Trophoblast cell (in vitro differentiated cells and primary cell): ENCODE measurements at regions not wholly inside any gene's neighbourhood (a gene's known extent, or its start where the extent isn't known, plus 50 kb on each side); places are given as distances from the start of the nearest gene placed in this dataset.

Experiments
- DNase-seq, 2 donors: peaks; one replicate each; pipeline ENCODE4 v3.0.0-alpha.2; 2016
- H2AFZ ChIP-seq: 2 replicates; pipeline ENCODE4 v1.6.1; 2013; ENCODE audit warnings: low read length, moderate library complexity, mild to moderate bottlenecking; ENCODE audit not compliant: insufficient read depth, poor library complexity
- H2AK5ac ChIP-seq: 2 replicates; pipeline ENCODE4 v1.6.1; 2013; ENCODE audit warnings: mild to moderate bottlenecking, low read length
- H2BK120ac ChIP-seq: 2 replicates; pipeline ENCODE4 v1.6.1; 2013; ENCODE audit warnings: low read length, mild to moderate bottlenecking, moderate library complexity; ENCODE audit not compliant: insufficient read depth, poor library complexity
- H2BK12ac ChIP-seq: 2 replicates; pipeline ENCODE4 v1.6.1; 2013; ENCODE audit warnings: mild to moderate bottlenecking, low read length, moderate library complexity
- H2BK5ac ChIP-seq: 2 replicates; pipeline ENCODE4 v1.6.1; 2013; ENCODE audit warnings: low read length, low read depth, moderate library complexity, mild to moderate bottlenecking; ENCODE audit not compliant: poor library complexity
- H3K14ac ChIP-seq: 2 replicates; pipeline ENCODE4 v1.6.1; 2013; ENCODE audit warnings: mild to moderate bottlenecking, low read length
- H3K18ac ChIP-seq: 2 replicates; pipeline ENCODE4 v1.6.1; 2013; ENCODE audit warnings: mild to moderate bottlenecking, low read length
- H3K23ac ChIP-seq: 2 replicates; pipeline ENCODE4 v1.6.1; 2013; ENCODE audit warnings: low read length
- H3K27ac ChIP-seq: 2 replicates; pipeline ENCODE4 v1.5.1; 2013; ENCODE audit warnings: low read depth, mild to moderate bottlenecking, inconsistent platforms, low read length, moderate library complexity
- H3K27me3 ChIP-seq: 2 replicates; pipeline ENCODE4 v1.6.1; 2013; ENCODE audit warnings: inconsistent platforms, mild to moderate bottlenecking, low read length, moderate library complexity; ENCODE audit not compliant: insufficient read depth
- H3K36me3 ChIP-seq, 2 experiments: 1 replicate in 1 of 2; 2 replicates in 1 of 2; pipeline ENCODE4 v1.6.1; 2013; ENCODE audit warnings: low read length in 2 of 2, mild to moderate bottlenecking in 2 of 2, moderate library complexity in 1 of 2; ENCODE audit not compliant: insufficient read depth in 2 of 2, control insufficient read depth in 1 of 2
- H3K4ac ChIP-seq: 2 replicates; pipeline ENCODE4 v1.6.1; 2013; ENCODE audit warnings: low read depth, mild to moderate bottlenecking, low read length, moderate library complexity
- H3K4me1 ChIP-seq, 2 experiments: 1 replicate in 1 of 2; 2 replicates in 1 of 2; pipeline ENCODE4 v1.6.1; 2013; ENCODE audit warnings: low read length in 2 of 2, mild to moderate bottlenecking in 2 of 2, moderate library complexity in 1 of 2; ENCODE audit not compliant: insufficient read depth in 2 of 2, control insufficient read depth in 1 of 2
- H3K4me2 ChIP-seq: 2 replicates; pipeline ENCODE4 v1.6.1; 2013; ENCODE audit warnings: inconsistent platforms, mild to moderate bottlenecking, low read length, moderate library complexity
- H3K4me3 ChIP-seq: 2 replicates; pipeline ENCODE4 v1.5.1; 2013; ENCODE audit warnings: mild to moderate bottlenecking, low read depth, low read length, inconsistent platforms
- H3K79me1 ChIP-seq: one replicate; pipeline ENCODE4 v1.6.1; 2013; ENCODE audit warnings: low read length
- H3K79me2 ChIP-seq: 2 replicates; pipeline ENCODE4 v1.6.1; 2013; ENCODE audit warnings: low read length, mild to moderate bottlenecking; ENCODE audit not compliant: control insufficient read depth, insufficient read depth, poor library complexity
- H3K9ac ChIP-seq: 2 replicates; pipeline ENCODE4 v1.6.1; 2013; ENCODE audit warnings: mild to moderate bottlenecking, low read length
- H3K9me3 ChIP-seq: 2 replicates; pipeline ENCODE4 v1.6.1; 2013; ENCODE audit warnings: low read depth, mild to moderate bottlenecking, control low read depth, inconsistent platforms, low read length; ENCODE audit not compliant: insufficient read depth
- H4K12ac ChIP-seq: 2 replicates; pipeline ENCODE4 v1.6.1; 2013; ENCODE audit warnings: low read depth, mild to moderate bottlenecking, low read length, moderate library complexity
- H4K8ac ChIP-seq: 2 replicates; pipeline ENCODE4 v1.6.1; 2013; ENCODE audit warnings: low read depth, mild to moderate bottlenecking, low read length, moderate library complexity
- H4K91ac ChIP-seq: one replicate; pipeline ENCODE4 v1.6.1; 2013; ENCODE audit warnings: low read depth, mild to moderate bottlenecking, low read length, moderate library complexity
- WGBS: extraction: QIAGEN DNeasy Blood & Tissue Kit; methylation state at CpG from one replicate; pipeline ENCODE4 v1.1.7; 2013; ENCODE audit warnings: missing lambda C conversion rate; ENCODE audit not compliant: insufficient read length, insufficient coverage; ENCODE audit errors: extremely low coverage; 5-methylcytosine and 5-hydroxymethylcytosine counted together

GRCh38 chr10:90350122-90350521, 507.7 kb downstream of the HTR7 start:
- no peaks in the 10 kb centered on the region for H3K36me3 ChIP-seq
- no peak overlapping the region for H3K23ac ChIP-seq
- no peak overlapping the region for H2BK12ac ChIP-seq
- no peak overlapping the region for H4K8ac ChIP-seq
- H3K4me1 ChIP-seq = peaks cover 0 to 2% of the 10 kb centered on the region in 2 experiments
- no peak overlapping the region for H3K18ac ChIP-seq
- no peak overlapping the region for H3K14ac ChIP-seq
- H3K79me1 ChIP-seq = no peaks in the 10 kb centered on the region
- no peak overlapping the region for H3K4me3 ChIP-seq
- no peak overlapping the region for H3K27ac ChIP-seq
- WGBS = 100% methylated on average over 1 of the region's 1 CpG
- no peak overlapping the region for H4K91ac ChIP-seq
- H3K9ac ChIP-seq = no peak overlapping the region
- no peak overlapping the region for H2BK5ac ChIP-seq
- no peak overlapping the region for H3K4ac ChIP-seq
- DNase-seq = no peak
- no peak overlapping the region for H3K4me2 ChIP-seq
- no peak overlapping the region for H2AFZ ChIP-seq
- no peak overlapping the region for H2AK5ac ChIP-seq
- H3K79me2 ChIP-seq = no peaks in the 10 kb centered on the region
- no peaks in the 10 kb centered on the region for H3K9me3 ChIP-seq
- H2BK120ac ChIP-seq = no peak overlapping the region
- H4K12ac ChIP-seq = no peak overlapping the region
- H3K27me3 ChIP-seq = no peaks in the 10 kb centered on the region

- Histone ChIP-seq H4K8ac (no peak overlapping the region), H4K91ac (no peak overlapping the region), H3K79me1 (no peaks in the 10 kb centered on the region), H3K9ac (no peak overlapping the region), H3K79me2 (no peaks in the 10 kb centered on the region), H3K23ac (no peak overlapping the region), H3K4me1 (peaks cover 0 to 2% of the 10 kb centered on the region in 2 experiments), H2BK12ac (no peak overlapping the region), H3K27ac (no peak overlapping the region), H3K4me3 (no peak overlapping the region), H3K14ac (no peak overlapping the region), H3K27me3 (no peaks in the 10 kb centered on the region), H3K36me3 (no peaks in the 10 kb centered on the region), H2AK5ac (no peak overlapping the region), H3K18ac (no peak overlapping the region), H2AFZ (no peak overlapping the region), H3K4me2 (no peak overlapping the region), H4K12ac (no peak overlapping the region), H3K9me3 (no peaks in the 10 kb centered on the region), H2BK120ac (no peak overlapping the region), H3K4ac (no peak overlapping the region), H2BK5ac (no peak overlapping the region)
- WGBS = no CpG with 5 or more reads among the region's 7 CpGs
- DNase-seq = peak in 1 of 2 donors; percentile 10
Observed at GRCh38 chr10:90352288-90352687, 505.6 kb downstream of the HTR7 start.

GRCh38 chr10:90354914-90355313, 502.9 kb downstream of the HTR7 start:
- H2BK120ac ChIP-seq = no peak overlapping the region
- no peak overlapping the region for H4K8ac ChIP-seq
- no peak overlapping the region for H3K9ac ChIP-seq
- no peaks in the 10 kb centered on the region for H3K27me3 ChIP-seq
- WGBS = no CpG with 5 or more reads among the region's 4 CpGs
- H3K79me1 ChIP-seq = no peaks in the 10 kb centered on the region
- no peak overlapping the region for H3K4me2 ChIP-seq
- H2BK12ac ChIP-seq = no peak overlapping the region
- no peak for DNase-seq
- no peak overlapping the region for H3K23ac ChIP-seq
- no peaks in the 10 kb centered on the region for H3K79me2 ChIP-seq
- H3K4me3 ChIP-seq = no peak overlapping the region
- H4K91ac ChIP-seq = no peak overlapping the region
- no peak overlapping the region for H3K4ac ChIP-seq
- no peaks in the 10 kb centered on the region for H3K36me3 ChIP-seq
- H3K18ac ChIP-seq = no peak overlapping the region
- H3K27ac ChIP-seq = no peak overlapping the region
- H2AK5ac ChIP-seq = no peak overlapping the region
- H2BK5ac ChIP-seq = no peak overlapping the region
- peaks cover 0 to 2% of the 10 kb centered on the region in 2 experiments for H3K4me1 ChIP-seq
- H4K12ac ChIP-seq = no peak overlapping the region
- H3K14ac ChIP-seq = no peak overlapping the region
- H2AFZ ChIP-seq = no peak overlapping the region
- no peaks in the 10 kb centered on the region for H3K9me3 ChIP-seq

GRCh38 chr10:90363799-90364483, 493.9 kb downstream of the HTR7 start:
- H3K4ac ChIP-seq = no peak overlapping the region
- no CpG with 5 or more reads among the region's 4 CpGs for WGBS
- H2BK120ac ChIP-seq = no peak overlapping the region
- no peak overlapping the region for H3K18ac ChIP-seq
- no peak overlapping the region for H3K4me2 ChIP-seq
- H4K12ac ChIP-seq = no peak overlapping the region
- no peak for DNase-seq
- H3K79me1 ChIP-seq = no peaks in the 10 kb centered on the region
- no peak overlapping the region for H3K4me3 ChIP-seq
- H3K27me3 ChIP-seq = no peaks in the 10 kb centered on the region
- H3K4me1 ChIP-seq = no peaks in the 10 kb centered on the region
- no peak overlapping the region for H3K9ac ChIP-seq
- H2AK5ac ChIP-seq = no peak overlapping the region
- H2BK5ac ChIP-seq = no peak overlapping the region
- H4K91ac ChIP-seq = no peak overlapping the region
- no peak overlapping the region for H3K14ac ChIP-seq
- H3K9me3 ChIP-seq = no peaks in the 10 kb centered on the region
- no peaks in the 10 kb centered on the region for H3K36me3 ChIP-seq
- H3K27ac ChIP-seq = no peak overlapping the region
- H2BK12ac ChIP-seq = no peak overlapping the region
- H2AFZ ChIP-seq = no peak overlapping the region
- no peaks in the 10 kb centered on the region for H3K79me2 ChIP-seq
- H3K23ac ChIP-seq = no peak overlapping the region
- H4K8ac ChIP-seq = no peak overlapping the region
